ENCODE measurements at regions not wholly inside any gene's neighbourhood (a gene's known extent, or its start where the extent isn't known, plus 50 kb on each side); places are given as distances from the start of the nearest gene placed in this dataset.

DNA sequence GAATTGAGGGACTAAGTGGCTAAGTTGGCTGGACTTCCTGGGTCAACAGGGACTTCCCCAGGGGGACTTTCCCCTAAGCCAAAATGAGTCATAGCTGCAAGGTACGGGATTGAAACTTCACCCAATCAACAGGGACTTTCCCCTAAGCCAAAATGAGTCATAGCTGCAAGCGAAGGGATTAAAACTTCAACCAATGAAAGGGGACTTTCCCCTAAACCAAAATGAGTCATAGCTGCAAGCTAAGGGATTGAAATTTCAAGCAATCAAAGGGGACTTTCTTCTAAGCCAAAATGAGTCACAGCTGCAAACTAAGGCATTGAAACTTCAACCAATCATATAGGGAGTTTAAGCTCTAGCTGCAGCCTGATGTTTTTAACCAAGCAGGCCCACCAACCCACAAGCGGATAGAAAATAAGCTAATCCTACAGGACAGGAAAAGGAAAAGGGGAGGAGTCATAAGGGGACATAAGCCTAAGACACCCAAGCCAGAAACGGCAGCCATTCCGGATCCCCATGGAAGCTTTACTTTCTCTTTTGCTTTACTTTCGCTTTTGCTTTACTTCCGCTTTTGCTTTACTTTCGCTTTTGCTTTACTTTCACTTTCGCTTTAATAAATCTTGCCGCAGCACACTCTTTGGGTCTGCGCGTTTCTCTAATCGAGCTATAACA is 1375.4 kb upstream of the CELF4 start:
- TF ChIP-seq, protein P1, sequence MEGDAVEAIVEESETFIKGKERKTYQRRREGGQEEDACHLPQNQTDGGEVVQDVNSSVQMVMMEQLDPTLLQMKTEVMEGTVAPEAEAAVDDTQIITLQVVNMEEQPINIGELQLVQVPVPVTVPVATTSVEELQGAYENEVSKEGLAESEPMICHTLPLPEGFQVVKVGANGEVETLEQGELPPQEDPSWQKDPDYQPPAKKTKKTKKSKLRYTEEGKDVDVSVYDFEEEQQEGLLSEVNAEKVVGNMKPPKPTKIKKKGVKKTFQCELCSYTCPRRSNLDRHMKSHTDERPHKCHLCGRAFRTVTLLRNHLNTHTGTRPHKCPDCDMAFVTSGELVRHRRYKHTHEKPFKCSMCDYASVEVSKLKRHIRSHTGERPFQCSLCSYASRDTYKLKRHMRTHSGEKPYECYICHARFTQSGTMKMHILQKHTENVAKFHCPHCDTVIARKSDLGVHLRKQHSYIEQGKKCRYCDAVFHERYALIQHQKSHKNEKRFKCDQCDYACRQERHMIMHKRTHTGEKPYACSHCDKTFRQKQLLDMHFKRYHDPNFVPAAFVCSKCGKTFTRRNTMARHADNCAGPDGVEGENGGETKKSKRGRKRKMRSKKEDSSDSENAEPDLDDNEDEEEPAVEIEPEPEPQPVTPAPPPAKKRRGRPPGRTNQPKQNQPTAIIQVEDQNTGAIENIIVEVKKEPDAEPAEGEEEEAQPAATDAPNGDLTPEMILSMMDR (IDR thresholded peaks at IDR 0.05), result no peak
- TF ChIP-seq POLR2A (IDR thresholded peaks at IDR 0.05), result no peak
